HG02870 (cell line): ENCODE measurements at regions not wholly inside any gene's neighbourhood (a gene's known extent, or its start where the extent isn't known, plus 50 kb on each side); places are given as distances from the start of the nearest gene placed in this dataset.

Experiments used
- ATAC-seq: cut with Tn5 transposase; IDR thresholded peaks from one replicate; pipeline ENCODE4 v1.9.1; 2021; ENCODE audit warnings: mild to moderate bottlenecking, moderate library complexity; ENCODE audit not compliant: unreplicated experiment

DNA sequence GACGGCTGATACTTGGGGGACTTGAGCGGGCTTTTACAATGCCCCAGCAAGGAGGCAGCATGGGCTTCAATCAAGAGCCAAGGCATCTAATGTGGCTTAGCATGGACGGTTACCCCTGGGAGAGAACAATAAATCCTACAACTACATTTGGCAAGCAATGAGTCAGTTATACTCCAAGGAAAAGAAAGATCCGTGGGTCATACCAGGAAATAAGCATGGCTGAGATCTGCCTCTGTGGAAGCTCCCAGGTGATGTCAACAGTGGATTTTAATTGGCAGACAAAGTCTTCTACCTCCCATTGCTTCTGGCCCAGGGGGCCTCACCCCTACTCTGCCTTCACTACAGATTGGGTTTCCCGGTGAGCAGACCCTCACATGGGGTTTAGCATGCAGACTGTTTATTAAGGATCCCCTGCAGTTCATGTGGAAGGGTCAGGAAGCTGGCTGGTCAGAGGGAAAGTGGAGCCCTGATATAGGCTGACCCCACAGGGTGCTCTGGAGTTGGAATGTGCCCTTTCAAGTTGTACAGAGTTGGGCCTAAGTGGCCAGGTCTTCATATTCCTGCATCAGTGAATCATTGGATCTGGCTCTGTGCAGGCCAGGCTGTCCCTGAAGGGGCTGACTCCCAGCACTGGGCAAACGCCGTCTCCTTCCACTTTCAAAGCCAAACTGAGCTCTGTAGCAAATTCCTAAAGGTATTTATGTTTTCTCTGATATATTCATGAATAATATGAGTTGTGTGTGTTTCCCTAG is 91.3 kb upstream of the GGTLC1 start:
- ATAC-seq = no peak

DNA sequence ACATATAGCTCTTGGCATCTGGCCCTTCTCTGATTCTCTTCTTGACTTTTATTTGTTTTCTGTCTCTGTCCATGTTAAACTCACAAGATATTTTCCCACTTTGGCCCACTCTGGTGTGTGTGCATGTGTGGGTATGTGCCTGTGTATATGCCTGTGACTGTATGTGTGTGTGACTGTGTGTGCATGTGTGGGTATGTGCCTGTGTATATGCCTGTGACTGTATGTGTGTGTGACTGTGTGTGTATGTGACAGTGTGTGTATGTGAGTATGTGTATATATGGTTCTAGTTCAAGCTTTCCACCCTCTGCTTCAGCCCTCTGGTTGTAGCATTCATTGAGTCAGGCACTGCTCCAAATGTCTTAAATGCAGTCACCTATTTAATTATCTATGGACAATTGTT is 88.6 kb upstream of the GGTLC1 start:
- ATAC-seq = no peak

- ATAC-seq = no peak
These were observed 82.1 kb upstream of the GGTLC1 start for GRCh38 chr20:24070679-24071078.

- no peak for ATAC-seq
These were observed 77.6 kb upstream of the GGTLC1 start for GRCh38 chr20:24066076-24066700.

GRCh38 chr20:24064915-24065314 is 76.3 kb upstream of the GGTLC1 start:
- ATAC-seq = no peak

- ATAC-seq = no peak
These were observed 75.5 kb upstream of the GGTLC1 start for GRCh38 chr20:24064092-24064491.

GRCh38 chr20:24063100-24063499 is 74.5 kb upstream of the GGTLC1 start:
- no peak for ATAC-seq

- no peak for ATAC-seq
These were observed 72.4 kb upstream of the GGTLC1 start for GRCh38 chr20:24060851-24061590.

DNA sequence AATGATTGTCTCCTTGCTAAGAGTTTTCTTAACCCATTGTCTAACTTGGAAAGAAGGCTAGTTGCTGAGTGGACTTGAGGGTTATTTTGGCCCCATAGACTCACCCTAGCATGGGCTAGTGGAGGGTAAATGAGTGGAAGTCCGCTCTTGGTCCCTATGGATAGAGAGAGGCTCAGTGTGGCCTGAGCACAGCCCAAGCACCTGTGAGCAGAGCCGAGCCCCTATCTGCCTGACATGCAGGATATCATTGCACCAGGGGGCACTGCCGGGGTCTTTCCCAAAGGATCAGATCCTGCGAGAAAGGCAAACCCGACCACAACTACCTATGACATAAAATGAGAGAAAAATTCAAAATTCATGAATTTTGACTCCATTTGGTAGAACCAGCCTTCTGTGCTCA is 70.6 kb upstream of the GGTLC1 start:
- ATAC-seq = no peak

GRCh38 chr20:24056491-24056890 is 67.9 kb upstream of the GGTLC1 start:
- ATAC-seq = no peak

DNA sequence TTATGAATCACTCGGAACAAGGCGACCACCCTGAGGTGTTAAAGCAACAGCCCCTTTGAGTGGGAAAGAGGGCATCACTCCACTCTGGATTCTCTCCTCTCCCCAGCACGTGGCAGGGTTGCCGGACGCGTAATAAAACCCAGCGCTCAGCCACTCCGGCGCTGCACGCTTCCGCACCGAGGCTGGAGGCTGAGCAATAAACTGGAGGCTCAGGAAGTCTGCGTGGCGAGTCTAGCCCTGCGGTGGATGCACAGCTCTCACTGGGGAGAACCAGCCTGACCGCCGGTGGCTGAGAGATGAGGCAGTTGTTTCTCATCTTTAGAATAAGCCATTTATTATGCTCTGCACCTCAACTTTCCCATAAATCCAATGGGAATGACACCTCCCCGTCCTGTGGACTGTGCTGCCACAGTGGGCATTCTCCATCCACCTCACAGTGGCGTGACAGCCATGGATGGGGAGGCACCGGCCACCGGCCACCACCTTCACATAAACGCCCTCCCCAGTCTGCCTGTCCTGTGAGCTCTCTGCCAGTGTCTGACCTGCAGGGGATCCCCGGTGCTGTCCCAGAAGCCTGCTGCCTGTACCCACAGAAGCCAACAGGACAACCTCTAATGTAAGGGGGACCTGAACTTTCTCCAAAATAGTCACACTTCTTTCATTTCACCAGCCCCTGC is 64.2 kb upstream of the GGTLC1 start:
- no peak for ATAC-seq

- no peak for ATAC-seq
These were observed 62.6 kb upstream of the GGTLC1 start for GRCh38 chr20:24051160-24051559.

DNA sequence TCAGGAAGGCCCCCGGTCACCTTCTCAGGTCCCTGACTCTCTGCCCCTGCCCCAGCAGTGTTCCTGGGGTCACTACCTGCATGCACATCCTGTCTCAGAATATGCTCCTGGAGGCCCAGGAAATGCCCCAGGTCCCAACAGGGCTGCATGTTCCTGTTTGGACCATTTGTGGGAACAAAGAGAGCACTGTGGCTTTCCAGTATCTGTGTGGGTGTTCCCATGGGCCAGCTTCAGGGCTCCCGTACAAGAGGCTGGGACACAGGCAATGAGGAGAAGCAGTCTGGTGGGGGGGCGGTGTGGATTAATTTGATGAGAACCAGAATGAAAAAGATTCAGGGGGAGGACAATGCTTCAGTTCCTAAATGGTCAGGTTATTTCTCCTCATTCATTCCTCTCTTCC is 61.5 kb upstream of the GGTLC1 start:
- ATAC-seq = no peak

GRCh38 chr20:24049081-24049480 is 60.5 kb upstream of the GGTLC1 start:
- no peak for ATAC-seq

DNA sequence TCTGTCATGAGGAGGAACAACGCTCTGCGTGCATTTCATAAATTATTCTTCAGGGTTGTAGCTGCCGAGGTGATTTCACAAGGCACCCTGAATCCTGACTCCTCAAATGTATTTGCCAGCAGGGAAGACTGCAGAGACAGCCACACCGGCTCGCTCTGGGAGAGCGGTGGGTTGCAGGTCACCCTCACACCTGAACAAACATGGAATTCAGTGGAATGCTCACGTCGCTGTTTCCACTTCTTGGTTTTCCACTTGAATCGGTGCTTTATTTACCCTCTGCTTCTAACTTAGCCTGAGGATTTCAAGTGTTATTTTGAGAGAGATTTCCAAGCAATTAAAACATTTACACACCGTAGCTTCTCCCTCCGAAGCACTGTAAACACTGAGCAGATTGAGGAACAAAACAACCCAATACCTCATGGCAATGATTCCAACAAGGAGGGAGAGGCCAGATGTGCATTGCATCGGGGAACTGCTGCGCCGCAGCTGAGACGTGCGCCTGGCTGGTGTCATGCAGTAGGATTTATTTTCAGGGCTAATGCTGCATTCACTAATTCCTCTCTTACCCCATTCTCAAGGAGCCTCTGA is 59.5 kb upstream of the GGTLC1 start:
- ATAC-seq = no peak

DNA sequence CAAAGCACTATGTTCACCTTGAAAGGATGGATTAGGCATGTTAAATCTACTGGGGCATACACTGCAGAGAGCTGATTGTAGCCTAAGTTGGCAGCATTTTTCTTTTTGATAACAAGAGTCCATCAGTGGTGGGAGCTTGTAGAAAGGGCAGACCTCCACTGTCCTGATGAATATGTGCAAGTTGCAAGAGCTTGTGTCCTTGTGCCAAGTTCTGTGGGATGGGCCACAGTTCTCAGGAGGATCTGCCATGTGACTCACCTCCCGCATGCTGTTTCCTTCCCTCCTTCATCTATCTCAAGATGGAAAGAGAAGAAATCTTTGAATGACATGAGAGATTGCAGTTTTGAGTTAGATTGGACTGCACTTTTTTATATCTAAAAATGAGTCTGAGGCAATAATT is 58.3 kb upstream of the GGTLC1 start:
- ATAC-seq = no peak

GRCh38 chr20:24045621-24046318 is 57.2 kb upstream of the GGTLC1 start:
- no peak for ATAC-seq

- ATAC-seq = no peak
These were observed 54.7 kb upstream of the GGTLC1 start for GRCh38 chr20:24043294-24043693.

DNA sequence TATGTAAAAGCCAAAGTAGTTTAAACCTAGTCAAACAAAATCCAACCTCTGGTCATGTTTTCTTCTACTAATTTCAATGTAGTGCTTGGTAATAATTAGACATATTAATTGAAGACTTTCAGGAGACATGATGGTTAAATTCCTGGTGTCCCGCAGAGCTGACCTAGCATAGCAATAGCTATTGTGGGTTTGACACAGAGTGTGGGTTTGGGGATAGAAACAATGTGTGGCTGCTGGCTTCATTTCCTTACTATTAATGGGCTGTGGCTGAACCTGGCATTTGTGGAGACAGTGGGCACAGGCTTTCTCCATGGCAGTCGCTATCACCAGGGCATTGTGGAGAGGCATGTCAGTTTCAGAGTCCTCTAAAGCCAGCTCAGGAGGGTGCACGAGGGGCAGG is 54.1 kb upstream of the GGTLC1 start:
- no peak for ATAC-seq

DNA sequence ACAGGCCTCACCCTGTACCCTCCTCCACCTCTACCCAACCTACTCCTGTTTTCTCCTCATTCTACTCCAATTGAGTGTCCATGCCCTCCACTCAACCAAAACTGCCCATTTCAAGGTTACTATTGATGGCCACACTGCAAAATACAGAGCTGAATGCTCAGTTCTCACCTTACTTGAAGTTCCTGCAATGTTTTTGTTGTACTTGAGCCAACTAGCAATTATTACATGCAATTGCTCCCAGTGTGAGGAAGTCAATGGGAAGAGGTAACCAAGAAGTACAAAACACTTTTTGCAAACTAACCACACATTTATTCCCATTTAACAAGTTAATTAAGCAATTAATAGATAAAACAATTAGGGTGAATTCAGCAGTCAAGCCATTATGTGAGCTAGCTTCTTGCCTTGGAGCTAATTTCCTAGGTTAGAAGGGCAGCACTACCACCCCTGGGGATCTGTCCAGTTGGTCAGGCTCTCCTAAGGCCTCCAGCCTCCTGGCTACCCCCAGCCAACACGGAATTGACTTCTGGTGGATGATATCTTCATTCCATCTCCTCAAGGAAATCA is 52.4 kb upstream of the GGTLC1 start:
- no peak for ATAC-seq
